H1 (cell line): ENCODE measurements at regions not wholly inside any gene's neighbourhood (a gene's known extent, or its start where the extent isn't known, plus 50 kb on each side); places are given as distances from the start of the nearest gene placed in this dataset.

Experiments
- SIN3A ChIP-seq, 2 experiments: IDR thresholded peaks in 1 of 2; conservative IDR thresholded peaks in 1 of 2; 2 replicates each; pipeline ENCODE4 v1.6.1; 2011 to 2012; ENCODE audit warnings: low read length in 2 of 2, improper control_type of control experiment in 1 of 2, low read depth in 1 of 2, mild to moderate bottlenecking in 1 of 2
- TAF1 ChIP-seq: IDR thresholded peaks from 2 replicates; pipeline ENCODE4 v1.6.1; 2011; ENCODE audit warnings: mild to moderate bottlenecking, low read depth, low read length
- TEAD4 ChIP-seq: IDR thresholded peaks from 2 replicates; pipeline ENCODE4 v1.6.1; 2012; ENCODE audit warnings: low read depth, low read length, inconsistent platforms, mixed read lengths
- ZNF274 ChIP-seq: IDR thresholded peaks from 2 replicates; pipeline ENCODE4 v1.7.0; 2012; ENCODE audit warnings: low read length, borderline replicate concordance; ENCODE audit errors: extremely low read depth
- TF ChIP-seq, protein P1 (sequence below), 3 experiments: IDR thresholded peaks; 1 replicate in 2 of 3; 2 replicates in 1 of 3; pipeline versions ENCODE4 v1.5.1 to v1.6.1; 2011; ENCODE audit warnings: low read length in 3 of 3, mild to moderate bottlenecking in 3 of 3, inconsistent platforms in 2 of 3, low read depth in 1 of 3, moderate library complexity in 1 of 3; ENCODE audit not compliant: insufficient read depth in 1 of 3; ENCODE audit errors: control extremely low read depth in 1 of 3
- TF ChIP-seq, protein P2 (sequence below): IDR thresholded peaks from 2 replicates; pipeline ENCODE4 v1.6.1; 2011; ENCODE audit warnings: low read length, improper control_type of control experiment

DNA sequence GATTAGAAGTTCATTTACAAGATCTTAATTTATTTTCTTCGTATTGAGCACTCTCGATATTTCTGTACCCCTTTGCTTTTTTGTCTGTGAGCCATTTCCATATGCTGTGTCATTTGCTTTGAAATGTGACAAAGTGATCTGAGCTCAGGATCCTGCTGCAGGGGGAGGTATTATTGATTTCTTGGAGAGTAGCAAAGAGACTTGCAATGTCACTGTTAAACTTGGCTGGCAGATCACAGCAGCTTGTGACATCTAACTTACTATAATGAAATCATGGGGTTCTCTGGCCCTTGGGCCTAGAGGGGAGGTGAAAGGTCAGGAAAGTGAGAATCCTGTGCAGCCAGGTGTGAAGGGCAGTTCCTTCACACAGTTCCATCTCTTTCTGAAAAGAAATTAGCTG is 923.4 kb downstream of the REEP3 start:
- TF ChIP-seq TAF1 (no peak), ZNF274 (no peak), SIN3A (conservative IDR thresholded peaks at IDR 0.05 in 1 of 2, IDR thresholded peaks at IDR 0.05 in 1 of 2; ENCODE audit: low read depth in 1 of 2, low read length in 2 of 2) (no peak), TEAD4 (no peak)
- TF ChIP-seq, protein P1, sequence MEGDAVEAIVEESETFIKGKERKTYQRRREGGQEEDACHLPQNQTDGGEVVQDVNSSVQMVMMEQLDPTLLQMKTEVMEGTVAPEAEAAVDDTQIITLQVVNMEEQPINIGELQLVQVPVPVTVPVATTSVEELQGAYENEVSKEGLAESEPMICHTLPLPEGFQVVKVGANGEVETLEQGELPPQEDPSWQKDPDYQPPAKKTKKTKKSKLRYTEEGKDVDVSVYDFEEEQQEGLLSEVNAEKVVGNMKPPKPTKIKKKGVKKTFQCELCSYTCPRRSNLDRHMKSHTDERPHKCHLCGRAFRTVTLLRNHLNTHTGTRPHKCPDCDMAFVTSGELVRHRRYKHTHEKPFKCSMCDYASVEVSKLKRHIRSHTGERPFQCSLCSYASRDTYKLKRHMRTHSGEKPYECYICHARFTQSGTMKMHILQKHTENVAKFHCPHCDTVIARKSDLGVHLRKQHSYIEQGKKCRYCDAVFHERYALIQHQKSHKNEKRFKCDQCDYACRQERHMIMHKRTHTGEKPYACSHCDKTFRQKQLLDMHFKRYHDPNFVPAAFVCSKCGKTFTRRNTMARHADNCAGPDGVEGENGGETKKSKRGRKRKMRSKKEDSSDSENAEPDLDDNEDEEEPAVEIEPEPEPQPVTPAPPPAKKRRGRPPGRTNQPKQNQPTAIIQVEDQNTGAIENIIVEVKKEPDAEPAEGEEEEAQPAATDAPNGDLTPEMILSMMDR (IDR thresholded peaks at IDR 0.05; ENCODE audit: control extremely low read depth in 1 of 3, insufficient read depth in 1 of 3, low read depth in 1 of 3, low read length in 3 of 3), result no peak
- TF ChIP-seq, protein P2, sequence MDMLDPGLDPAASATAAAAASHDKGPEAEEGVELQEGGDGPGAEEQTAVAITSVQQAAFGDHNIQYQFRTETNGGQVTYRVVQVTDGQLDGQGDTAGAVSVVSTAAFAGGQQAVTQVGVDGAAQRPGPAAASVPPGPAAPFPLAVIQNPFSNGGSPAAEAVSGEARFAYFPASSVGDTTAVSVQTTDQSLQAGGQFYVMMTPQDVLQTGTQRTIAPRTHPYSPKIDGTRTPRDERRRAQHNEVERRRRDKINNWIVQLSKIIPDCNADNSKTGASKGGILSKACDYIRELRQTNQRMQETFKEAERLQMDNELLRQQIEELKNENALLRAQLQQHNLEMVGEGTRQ, result no peak
